Activated naive CD8-positive, alpha-beta T cell treated with anti-CD3 and anti-CD28 coated beads for 36 hours (primary cell): ENCODE measurements at regions not wholly inside any gene's neighbourhood (a gene's known extent, or its start where the extent isn't known, plus 50 kb on each side); places are given as distances from the start of the nearest gene placed in this dataset.
"Not testable (repeated sequence)": the region's sequence is repeated elsewhere in the genome, so short reads cannot be mapped to it uniquely, and the experiment has no call there.

Experiments used
- DNase-seq: peaks from one replicate; pipeline ENCODE4 v3.0.0; 2021
- H3K27ac Mint-ChIP-seq: one replicate; pipeline ENCODE4 v1.8.0; 2022; ENCODE audit warnings: mild to moderate bottlenecking, moderate library complexity, mixed read lengths
- H3K27me3 Mint-ChIP-seq: one replicate; pipeline ENCODE4 v1.8.0; 2022; ENCODE audit warnings: mild to moderate bottlenecking, mixed read lengths
- H3K36me3 Mint-ChIP-seq: one replicate; pipeline ENCODE4 v1.8.0; 2021; ENCODE audit warnings: mild to moderate bottlenecking, mixed read lengths
- H3K4me1 Mint-ChIP-seq: one replicate; pipeline ENCODE4 v1.8.0; 2021; ENCODE audit warnings: mixed read lengths
- H3K4me3 Mint-ChIP-seq: one replicate; pipeline ENCODE4 v1.8.0; 2022; ENCODE audit warnings: mild to moderate bottlenecking, moderate library complexity, mixed read lengths
- H3K9me3 Mint-ChIP-seq: one replicate; pipeline ENCODE4 v1.8.0; 2022; ENCODE audit warnings: mixed read lengths

DNA sequence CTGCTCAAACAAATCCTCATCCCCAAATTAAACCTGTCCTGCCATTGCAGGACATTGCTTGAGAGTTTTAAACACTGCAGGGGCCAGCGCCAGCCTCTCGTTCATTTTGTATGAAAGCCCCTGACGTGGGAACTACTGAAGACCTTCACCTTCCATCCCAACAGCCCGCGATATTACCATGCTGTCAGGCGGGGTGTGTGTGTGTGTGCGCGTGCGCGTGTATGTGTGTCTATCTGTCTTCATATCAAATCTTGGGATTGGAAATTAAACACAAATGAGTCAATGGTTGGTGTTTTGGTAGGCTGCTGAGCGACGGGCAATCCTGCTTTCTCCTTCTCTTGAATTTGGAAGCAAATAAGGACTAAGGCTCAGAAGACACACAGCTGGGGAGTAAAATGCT is 776.9 kb downstream of the TBC1D22A start:
- no peak overlapping the region for H3K4me3 Mint-ChIP-seq
- no peaks in the 10 kb centered on the region for H3K4me1 Mint-ChIP-seq
- no peaks in the 10 kb centered on the region for H3K9me3 Mint-ChIP-seq
- no peaks in the 10 kb centered on the region for H3K36me3 Mint-ChIP-seq
- DNase-seq: no peak
- no peak overlapping the region for H3K27ac Mint-ChIP-seq
- no peaks in the 10 kb centered on the region for H3K27me3 Mint-ChIP-seq

DNA sequence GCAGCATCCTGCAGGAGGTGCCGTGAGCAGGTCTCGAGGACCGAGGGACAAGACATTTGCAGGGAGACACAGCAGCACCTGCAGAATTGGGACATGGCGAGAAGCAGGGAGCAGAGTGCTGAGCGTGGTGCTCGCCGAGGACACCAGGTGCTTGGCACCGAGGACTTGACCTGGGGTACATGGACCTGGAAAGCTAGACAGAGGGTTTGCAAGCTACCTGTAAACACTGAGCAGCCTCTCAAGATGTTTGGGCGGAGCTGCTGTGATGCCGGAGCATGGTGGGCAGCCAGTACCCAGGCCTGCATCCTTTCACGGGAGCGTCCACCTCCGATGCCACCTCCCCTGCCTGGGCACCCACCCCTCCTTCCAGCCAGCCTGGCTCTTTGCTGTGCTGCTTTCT is 773.2 kb downstream of the TBC1D22A start:
- no peaks in the 10 kb centered on the region for H3K36me3 Mint-ChIP-seq
- no peak overlapping the region for H3K4me3 Mint-ChIP-seq
- H3K9me3 Mint-ChIP-seq: no peaks in the 10 kb centered on the region
- H3K27me3 Mint-ChIP-seq: peaks cover 3% of the 10 kb centered on the region
- DNase-seq: no peak
- no peak overlapping the region for H3K27ac Mint-ChIP-seq
- no peaks in the 10 kb centered on the region for H3K4me1 Mint-ChIP-seq

DNA sequence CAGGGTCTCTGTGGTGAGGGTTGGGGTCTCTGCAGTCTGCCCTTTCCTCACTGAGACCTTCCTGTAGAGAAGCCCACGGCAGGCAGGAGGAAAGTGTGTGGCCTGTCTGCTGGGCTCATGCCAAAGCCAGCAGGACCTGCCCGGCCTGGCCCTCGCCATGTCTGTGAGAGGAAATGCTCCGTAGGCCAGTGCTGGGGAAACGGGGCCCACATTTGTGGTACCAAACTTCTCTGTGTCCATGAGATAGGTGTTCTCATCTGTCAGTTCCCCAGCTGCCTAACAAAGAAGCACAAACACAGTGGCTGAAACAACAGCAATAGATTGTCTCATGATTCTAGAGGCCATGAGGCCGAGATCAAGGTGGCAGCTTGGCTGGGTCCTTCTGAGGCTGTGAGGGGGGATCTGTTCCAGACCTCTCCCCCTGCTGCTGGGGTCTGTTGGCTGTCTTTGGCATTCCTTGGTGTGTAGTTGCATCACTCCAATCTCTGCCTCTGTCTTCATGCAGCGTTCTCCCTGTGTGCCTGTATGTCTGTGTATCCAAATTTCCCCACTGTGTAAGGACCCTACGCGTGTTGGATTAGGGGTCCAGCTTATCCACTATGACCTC is 772.5 kb downstream of the TBC1D22A start:
- Mint-ChIP-seq H3K9me3 (no peaks in the 10 kb centered on the region), H3K4me3 (no peak overlapping the region), H3K36me3 (no peaks in the 10 kb centered on the region), H3K4me1 (no peaks in the 10 kb centered on the region), H3K27ac (no peak overlapping the region), H3K27me3 (peaks cover 3% of the 10 kb centered on the region)
- DNase-seq: no peak

DNA sequence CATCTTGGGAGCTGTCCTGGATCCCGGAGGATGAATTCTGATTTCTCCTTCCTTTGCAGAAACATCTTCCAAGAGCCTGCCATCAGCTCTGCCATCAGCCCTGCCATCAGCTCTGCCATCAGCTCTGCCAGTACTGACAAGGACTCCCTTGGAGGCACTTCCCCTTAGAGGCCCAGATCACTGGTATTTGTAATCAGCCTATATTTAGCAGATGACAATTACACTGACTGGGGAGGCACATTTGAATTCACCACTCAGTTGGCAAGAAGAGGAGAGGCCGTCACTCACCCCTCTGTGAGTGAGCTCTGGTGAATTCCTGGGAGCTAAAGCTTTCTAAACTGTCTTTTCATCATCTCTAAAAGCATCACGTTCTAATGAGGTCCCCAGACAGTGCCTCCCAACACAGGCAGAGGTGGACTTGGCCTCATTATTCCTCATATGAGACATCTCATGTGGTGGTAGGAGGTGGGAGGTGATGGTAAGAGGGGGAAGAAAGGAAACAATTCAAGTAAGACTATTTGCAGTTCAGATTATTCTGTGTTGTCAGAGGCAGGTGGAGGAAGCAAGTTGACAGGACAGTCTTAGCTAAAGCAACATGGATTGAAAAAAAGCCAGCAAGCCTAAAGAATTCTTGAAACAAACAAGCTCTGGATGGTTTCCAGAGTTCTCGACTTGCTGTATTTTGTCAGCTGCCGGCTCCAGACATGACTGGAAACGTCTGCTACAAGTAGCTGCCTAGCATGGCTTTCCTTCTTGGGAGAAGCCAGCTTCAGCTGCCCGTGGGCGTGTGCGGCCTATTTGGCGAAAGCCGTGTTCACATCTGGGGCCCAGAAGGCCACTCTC is 771.7 kb downstream of the TBC1D22A start:
- no peaks in the 10 kb centered on the region for H3K4me1 Mint-ChIP-seq

DNA sequence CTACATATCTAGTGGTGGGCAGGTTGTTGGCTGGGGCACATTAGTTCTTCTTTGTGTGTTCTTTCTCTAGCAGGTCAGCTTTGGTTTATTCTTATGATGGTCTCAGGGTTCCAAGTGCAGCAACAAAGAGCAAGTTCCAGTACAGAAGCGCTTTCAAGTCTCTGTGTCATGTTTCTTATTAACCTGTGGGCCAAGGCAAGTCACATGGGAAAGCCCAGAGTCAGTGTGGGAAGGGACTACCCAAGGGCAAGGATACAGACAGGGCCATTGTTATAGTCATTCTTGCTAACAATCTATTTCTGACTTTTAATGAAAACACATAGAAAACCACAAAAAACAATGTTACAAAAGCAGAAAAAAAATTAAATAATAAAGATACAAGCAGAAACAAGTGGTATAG is 754.6 kb downstream of the TBC1D22A start:
- DNase-seq: no peak
- Mint-ChIP-seq H3K27ac (no peak overlapping the region), H3K4me1 (no peaks in the 10 kb centered on the region), H3K9me3 (no peaks in the 10 kb centered on the region), H3K36me3 (no peaks in the 10 kb centered on the region), H3K4me3 (no peak overlapping the region), H3K27me3 (no peaks in the 10 kb centered on the region)

More for the DNA sequence above, 771.7 kb downstream of the TBC1D22A start:
- Mint-ChIP-seq H3K4me3 (no peak overlapping the region), H3K27ac (no peak overlapping the region), H3K27me3 (peaks cover 3% of the 10 kb centered on the region), H3K36me3 (no peaks in the 10 kb centered on the region), H3K9me3 (no peaks in the 10 kb centered on the region)
- DNase-seq: no peak

DNA sequence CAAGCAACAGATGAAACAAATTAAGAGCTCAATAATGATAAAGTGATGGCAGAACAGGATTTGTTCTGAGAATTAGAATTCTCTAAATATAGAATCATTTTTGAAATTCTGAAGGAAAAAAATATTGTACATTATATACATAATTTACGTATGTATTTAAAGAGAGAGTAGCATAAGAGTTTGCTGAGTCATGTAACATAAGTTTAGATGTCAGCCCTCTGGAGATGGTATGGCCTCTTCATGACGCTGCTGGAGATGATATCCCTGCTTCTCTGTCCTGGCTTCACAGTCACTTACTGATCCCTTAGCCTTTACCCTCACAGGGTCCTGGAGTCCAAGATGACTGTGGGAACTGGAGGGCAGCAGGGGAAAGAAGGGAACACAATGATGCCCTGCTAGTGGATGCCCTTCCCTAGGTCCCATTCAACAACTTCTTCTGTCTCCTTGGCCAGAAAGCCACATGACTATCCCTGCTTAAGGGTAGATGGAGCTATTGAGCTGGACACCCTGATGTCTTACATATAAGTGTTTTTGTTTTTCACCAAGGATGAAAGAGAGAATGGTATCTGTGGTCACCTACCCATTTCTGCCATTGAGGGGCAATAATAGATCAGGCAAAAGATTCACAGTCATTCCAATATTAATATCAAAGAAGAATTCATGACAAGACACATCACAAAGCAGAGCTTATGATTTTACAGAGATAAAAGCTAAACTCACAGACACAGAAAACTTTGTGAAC is 753.1 kb downstream of the TBC1D22A start:
- H3K9me3 Mint-ChIP-seq: no peaks in the 10 kb centered on the region
- H3K27ac Mint-ChIP-seq: no peak overlapping the region
- H3K36me3 Mint-ChIP-seq: no peaks in the 10 kb centered on the region
- peaks cover 3% of the 10 kb centered on the region for H3K27me3 Mint-ChIP-seq
- no peaks in the 10 kb centered on the region for H3K4me1 Mint-ChIP-seq
- H3K4me3 Mint-ChIP-seq: no peak overlapping the region
- no peak for DNase-seq

DNA sequence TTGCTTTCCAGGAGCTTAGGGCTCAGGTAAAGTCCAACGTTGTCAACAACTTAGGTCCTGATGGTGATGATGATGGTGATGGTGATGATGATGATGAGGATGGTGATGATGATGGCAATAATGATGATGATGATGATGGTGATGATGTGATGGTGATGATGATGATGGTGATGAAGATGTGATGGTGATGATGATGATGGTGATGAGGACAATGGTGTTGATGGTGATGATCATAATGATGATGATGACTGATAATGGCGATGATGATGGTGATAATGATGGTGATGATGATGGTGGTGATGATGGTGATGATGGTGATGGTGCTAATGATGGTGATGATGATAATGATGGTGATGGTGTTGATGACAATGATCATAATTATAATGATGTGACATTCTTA is 750.2 kb downstream of the TBC1D22A start:
- Mint-ChIP-seq H3K27ac (no peak overlapping the region), H3K4me3 (no peak overlapping the region), H3K4me1 (no peaks in the 10 kb centered on the region), H3K27me3 (peaks cover 7% of the 10 kb centered on the region), H3K36me3 (no peaks in the 10 kb centered on the region), H3K9me3 (no peaks in the 10 kb centered on the region)
- no peak for DNase-seq

DNA sequence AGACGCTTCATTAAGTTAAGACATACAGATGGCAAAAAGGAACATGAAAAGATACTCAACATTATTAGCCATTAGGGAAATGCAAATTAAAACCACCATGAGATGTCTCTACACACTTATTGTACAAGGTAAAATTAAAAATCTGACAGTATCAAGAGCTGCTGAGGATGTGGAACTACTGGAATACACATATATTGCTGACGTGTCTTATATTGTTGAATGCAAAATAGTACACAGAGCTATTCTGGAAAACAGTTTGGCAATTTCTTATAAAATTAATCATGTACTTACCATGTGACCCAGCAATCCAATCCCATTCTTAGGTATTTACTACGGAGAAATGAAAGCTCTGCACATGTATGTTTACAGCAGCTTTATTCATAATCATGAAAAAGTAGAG is 742.5 kb downstream of the TBC1D22A start:
- no peak overlapping the region for H3K4me3 Mint-ChIP-seq
- H3K4me1 Mint-ChIP-seq: no peaks in the 10 kb centered on the region
- H3K27me3 Mint-ChIP-seq: peaks cover 19% of the 10 kb centered on the region
- peaks cover 16% of the 10 kb centered on the region for H3K9me3 Mint-ChIP-seq
- no peak overlapping the region for H3K27ac Mint-ChIP-seq
- no peaks in the 10 kb centered on the region for H3K36me3 Mint-ChIP-seq
- DNase-seq: no peak

DNA sequence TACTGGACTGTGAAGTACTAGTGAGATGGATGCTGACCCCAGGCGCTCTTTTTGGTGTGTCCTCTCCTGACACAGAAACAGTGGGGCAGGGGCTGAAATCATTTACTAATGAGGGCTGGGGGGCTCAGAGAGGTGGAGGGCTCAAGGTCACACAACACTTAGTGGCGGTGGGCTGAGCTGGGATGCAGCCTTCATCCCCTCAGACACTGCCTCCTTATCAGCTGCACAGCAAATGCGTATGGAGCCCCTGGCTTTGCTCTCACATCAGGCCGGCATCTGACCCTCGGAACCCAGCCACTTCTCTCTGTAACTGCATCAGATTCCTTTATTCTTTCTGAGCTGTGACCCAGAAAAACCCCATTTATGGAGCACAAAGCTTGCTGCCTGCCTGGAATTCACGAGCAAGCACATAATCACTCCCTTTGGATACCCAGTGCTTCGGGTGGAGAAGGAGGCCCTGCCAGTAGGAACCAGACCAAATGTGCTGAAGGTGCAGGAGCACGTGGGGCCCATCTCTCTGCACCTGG is 736.6 kb downstream of the TBC1D22A start:
- Mint-ChIP-seq H3K4me3 (no peak overlapping the region), H3K27ac (no peak overlapping the region), H3K27me3 (peaks cover 17% of the 10 kb centered on the region), H3K9me3 (peaks cover 28% of the 10 kb centered on the region), H3K36me3 (peaks cover 7% of the 10 kb centered on the region), H3K4me1 (peaks cover 11% of the 10 kb centered on the region)
- no peak for DNase-seq

DNA sequence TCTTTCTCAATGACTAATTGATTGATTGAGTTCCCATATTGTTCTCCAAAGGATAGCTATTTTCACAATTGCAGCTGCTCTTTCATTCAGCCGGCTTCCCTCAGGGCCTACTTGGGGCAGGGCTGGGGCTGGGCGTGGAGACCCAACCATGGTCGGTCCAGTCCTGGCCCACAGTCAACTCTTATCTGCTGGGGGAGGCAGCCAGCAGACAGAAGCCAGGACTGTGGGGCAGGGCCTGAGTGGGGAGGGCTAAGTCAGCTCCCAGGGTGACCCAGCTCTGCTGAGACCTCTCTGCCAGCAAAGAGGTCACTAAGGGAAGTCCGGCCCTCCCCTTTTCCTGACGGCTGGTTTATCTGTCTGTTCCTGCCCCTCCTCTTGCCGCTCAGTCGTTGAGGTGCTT is 735.2 kb downstream of the TBC1D22A start:
- no peak overlapping the region for H3K4me3 Mint-ChIP-seq
- peaks cover 7% of the 10 kb centered on the region for H3K36me3 Mint-ChIP-seq
- H3K9me3 Mint-ChIP-seq: peaks cover 26% of the 10 kb centered on the region
- no peak for DNase-seq
- peaks cover 9% of the 10 kb centered on the region for H3K27me3 Mint-ChIP-seq
- H3K27ac Mint-ChIP-seq: no peak overlapping the region
- peaks cover 11% of the 10 kb centered on the region for H3K4me1 Mint-ChIP-seq

DNA sequence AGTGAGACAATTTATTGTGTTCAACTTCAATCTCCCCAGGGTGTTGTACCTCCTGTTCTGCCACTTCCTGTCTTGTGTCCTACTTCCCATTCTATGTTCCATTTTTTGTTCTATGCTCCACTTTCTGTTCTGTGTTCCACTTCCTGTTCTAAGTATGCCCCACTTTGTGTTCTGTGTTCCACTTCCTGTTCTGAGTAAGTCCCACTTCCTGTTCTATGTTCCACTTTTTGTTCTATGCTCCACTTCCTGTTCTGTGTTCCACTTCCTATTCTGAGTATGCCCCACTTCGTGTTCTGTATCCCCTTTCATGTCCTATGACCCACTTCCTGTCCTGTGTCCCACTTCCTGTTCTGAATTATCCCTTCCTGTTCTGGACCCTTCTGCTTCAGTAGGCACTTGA is 732.7 kb downstream of the TBC1D22A start:
- H3K27me3 Mint-ChIP-seq: peaks cover 4% of the 10 kb centered on the region
- no peak overlapping the region for H3K4me3 Mint-ChIP-seq
- peak overlapping the region; percentile 71 for H3K27ac Mint-ChIP-seq
- no peak for DNase-seq
- H3K36me3 Mint-ChIP-seq: peaks cover 7% of the 10 kb centered on the region
- peaks cover 14% of the 10 kb centered on the region for H3K9me3 Mint-ChIP-seq
- peaks cover 11% of the 10 kb centered on the region for H3K4me1 Mint-ChIP-seq

DNA sequence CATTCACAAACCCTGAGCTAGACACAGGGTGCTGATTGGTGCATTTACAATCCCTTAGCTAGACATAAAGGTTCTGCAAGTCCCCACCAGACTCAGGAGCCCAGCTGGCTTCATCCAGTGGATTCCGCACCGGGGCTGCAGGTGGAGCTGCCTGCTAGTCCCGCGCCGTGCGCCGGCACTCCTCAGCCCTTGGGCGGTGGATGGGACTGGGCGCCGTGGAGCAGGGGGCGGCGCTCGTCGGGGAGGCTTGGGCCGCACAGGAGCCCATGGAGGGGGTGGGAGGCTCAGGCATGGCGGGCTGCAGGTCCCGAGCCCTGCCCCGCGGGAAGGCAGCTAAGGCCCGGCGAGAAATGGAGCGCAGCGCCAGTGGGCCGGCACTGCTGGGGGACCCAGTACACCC is 725.7 kb downstream of the TBC1D22A start:
- H3K27me3 Mint-ChIP-seq, H3K9me3 Mint-ChIP-seq, H3K27ac Mint-ChIP-seq, H3K4me3 Mint-ChIP-seq, H3K4me1 Mint-ChIP-seq, DNase-seq, H3K36me3 Mint-ChIP-seq: not testable (repeated sequence)

DNA sequence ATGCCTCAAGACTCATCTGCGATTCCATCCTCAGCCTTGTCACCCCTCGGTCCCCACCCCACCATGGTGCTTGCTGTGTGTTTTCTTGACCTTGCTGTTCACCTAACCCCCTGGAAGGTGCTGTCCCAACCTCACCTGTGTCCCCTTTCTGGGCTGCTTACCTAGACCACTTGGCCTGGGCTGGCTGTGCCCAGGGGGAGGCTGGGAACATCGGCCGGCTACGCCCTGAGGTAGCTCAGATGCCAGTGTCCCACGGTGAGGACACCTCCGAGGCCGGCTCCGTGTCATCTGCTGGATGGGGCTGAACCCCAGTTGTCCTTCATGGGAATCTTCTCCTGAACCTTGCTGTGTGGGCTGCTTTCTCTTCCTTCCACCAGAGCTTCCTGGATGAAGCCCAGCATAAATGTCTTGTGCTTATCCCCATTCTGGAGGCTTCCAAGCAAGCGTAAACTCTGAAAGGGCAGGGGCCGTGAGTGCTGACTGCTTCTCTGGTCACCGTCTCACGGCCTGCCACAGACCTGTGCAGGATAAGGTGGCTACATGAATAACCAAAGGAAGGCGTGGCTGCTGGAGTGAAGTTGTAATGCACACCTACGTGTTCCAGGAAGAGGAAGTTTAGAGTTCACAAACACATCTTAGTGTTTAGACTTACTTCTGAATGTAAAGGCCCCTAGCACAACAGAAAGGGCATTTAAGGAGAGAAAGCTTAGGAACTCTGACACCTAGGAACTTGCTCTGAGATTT is 724.3 kb downstream of the TBC1D22A start:
- no peaks in the 10 kb centered on the region for H3K4me1 Mint-ChIP-seq
- H3K27ac Mint-ChIP-seq: no peak overlapping the region
- no peak overlapping the region for H3K4me3 Mint-ChIP-seq

DNA sequence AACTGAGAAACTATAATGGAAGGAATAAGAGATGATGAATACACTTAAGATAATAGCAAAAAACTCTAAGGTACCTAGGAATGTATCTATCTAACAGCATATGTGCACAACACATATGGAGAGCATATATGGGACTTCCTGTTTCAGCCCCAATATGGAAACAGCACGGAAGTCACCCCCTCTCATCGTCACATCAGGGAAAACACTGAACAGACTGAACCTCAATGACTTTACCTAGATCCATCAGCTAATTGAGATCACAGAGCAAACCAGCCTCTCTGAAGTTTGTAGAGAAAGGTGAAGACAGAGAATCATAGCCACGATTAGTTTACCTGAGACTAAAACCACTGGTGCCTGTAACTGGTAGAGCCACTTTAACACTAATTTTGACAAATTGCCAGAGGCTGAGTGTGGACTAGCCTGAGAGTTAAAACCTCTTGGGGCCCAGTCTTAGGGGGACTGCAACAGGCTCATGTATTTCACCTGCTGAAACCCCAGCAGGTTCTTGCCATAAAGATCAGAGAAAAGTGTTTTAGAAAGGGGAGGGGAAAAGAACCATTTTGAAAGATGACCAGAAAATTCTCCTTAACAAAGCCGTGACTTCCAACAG is 722.6 kb downstream of the TBC1D22A start:
- Mint-ChIP-seq H3K27ac (no peak overlapping the region), H3K9me3 (no peaks in the 10 kb centered on the region), H3K4me3 (no peak overlapping the region), H3K27me3 (peaks cover 15% of the 10 kb centered on the region), H3K4me1 (no peaks in the 10 kb centered on the region), H3K36me3 (no peaks in the 10 kb centered on the region)
- DNase-seq: no peak

More for the DNA sequence above, 724.3 kb downstream of the TBC1D22A start:
- Mint-ChIP-seq H3K9me3 (no peaks in the 10 kb centered on the region), H3K27me3 (peaks cover 6% of the 10 kb centered on the region), H3K36me3 (no peaks in the 10 kb centered on the region)
- DNase-seq: no peak
